Nephron (organoid): ENCODE measurements at regions not wholly inside any gene's neighbourhood (a gene's known extent, or its start where the extent isn't known, plus 50 kb on each side); places are given as distances from the start of the nearest gene placed in this dataset.

Source experiments
- H3K27ac Mint-ChIP-seq, 3 experiments: 2 replicates each; pipeline ENCODE4 v1.8.0; 2020; ENCODE audit warnings: mixed read lengths in 3 of 3, mild to moderate bottlenecking in 2 of 3, moderate library complexity in 1 of 3
- H3K27me3 Mint-ChIP-seq: 2 replicates; pipeline ENCODE4 v1.8.0; 2021; ENCODE audit warnings: low read depth, mild to moderate bottlenecking, moderate library complexity, mixed read lengths
- H3K36me3 Mint-ChIP-seq: 2 replicates; pipeline ENCODE4 v1.8.0; 2020; ENCODE audit warnings: low read depth, mixed read lengths
- H3K4me1 Mint-ChIP-seq: 2 replicates; pipeline ENCODE4 v1.8.0; 2020; ENCODE audit warnings: mixed read lengths
- H3K4me3 Mint-ChIP-seq, 3 experiments: 2 replicates each; pipeline ENCODE4 v1.8.0; 2020; ENCODE audit warnings: mild to moderate bottlenecking in 3 of 3, mixed read lengths in 3 of 3, moderate library complexity in 2 of 3
- H3K9me3 Mint-ChIP-seq: 2 replicates; pipeline ENCODE4 v1.8.0; 2020; ENCODE audit warnings: mixed read lengths
- CTCF ChIP-seq, 3 experiments: fragments of 200-600 bp; sonication (generic); IDR thresholded peaks; one replicate each; pipeline ENCODE4 v1.5.0; 2021; ENCODE audit warnings: antibody characterized with exemption in 3 of 3; ENCODE audit not compliant: unreplicated experiment in 3 of 3

- H3K27ac Mint-ChIP-seq = no peak overlapping the region
- H3K4me3 Mint-ChIP-seq = no peak overlapping the region
- H3K9me3 Mint-ChIP-seq = no peaks in the 10 kb centered on the region
- no peak for TF ChIP-seq CTCF (IDR thresholded peaks at IDR 0.05; ENCODE audit: unreplicated experiment in 3 of 3)
- no peaks in the 10 kb centered on the region for H3K36me3 Mint-ChIP-seq
- H3K4me1 Mint-ChIP-seq = peaks cover 9% of the 10 kb centered on the region
- H3K27me3 Mint-ChIP-seq = no peaks in the 10 kb centered on the region
Observed at GRCh38 chr9:118422508-118422907, 718.3 kb downstream of the TLR4 start.

- H3K36me3 Mint-ChIP-seq = no peaks in the 10 kb centered on the region
- peaks cover 9% of the 10 kb centered on the region for H3K4me1 Mint-ChIP-seq
- H3K4me3 Mint-ChIP-seq = no peak overlapping the region
- H3K9me3 Mint-ChIP-seq = no peaks in the 10 kb centered on the region
- no peaks in the 10 kb centered on the region for H3K27me3 Mint-ChIP-seq
- H3K27ac Mint-ChIP-seq = no peak overlapping the region
- TF ChIP-seq CTCF (IDR thresholded peaks at IDR 0.05; ENCODE audit: unreplicated experiment in 3 of 3) = no peak
Observed at GRCh38 chr9:118423021-118423420, 718.8 kb downstream of the TLR4 start.

- Mint-ChIP-seq H3K4me1 (peaks cover 8% of the 10 kb centered on the region), H3K27me3 (no peaks in the 10 kb centered on the region), H3K4me3 (no peak overlapping the region), H3K9me3 (no peaks in the 10 kb centered on the region), H3K36me3 (no peaks in the 10 kb centered on the region), H3K27ac (no peak overlapping the region)
- no peak for TF ChIP-seq CTCF (IDR thresholded peaks at IDR 0.05; ENCODE audit: unreplicated experiment in 3 of 3)
Observed at GRCh38 chr9:118423721-118424120, 719.5 kb downstream of the TLR4 start.

- Mint-ChIP-seq H3K9me3 (no peaks in the 10 kb centered on the region), H3K27ac (no peak overlapping the region), H3K27me3 (no peaks in the 10 kb centered on the region), H3K4me3 (no peak overlapping the region), H3K4me1 (peaks cover 6% of the 10 kb centered on the region), H3K36me3 (no peaks in the 10 kb centered on the region)
- TF ChIP-seq CTCF (IDR thresholded peaks at IDR 0.05; ENCODE audit: unreplicated experiment in 3 of 3) = no peak
Observed at GRCh38 chr9:118426772-118427171, 722.6 kb downstream of the TLR4 start.

GRCh38 chr9:118438810-118439209 is 734.6 kb downstream of the TLR4 start:
- no peak overlapping the region for H3K27ac Mint-ChIP-seq
- TF ChIP-seq CTCF (IDR thresholded peaks at IDR 0.05; ENCODE audit: unreplicated experiment in 3 of 3) = no peak
- no peaks in the 10 kb centered on the region for H3K36me3 Mint-ChIP-seq

GRCh38 chr9:118439441-118439840 is 735.2 kb downstream of the TLR4 start:
- H3K9me3 Mint-ChIP-seq = no peaks in the 10 kb centered on the region
- H3K4me3 Mint-ChIP-seq = no peak overlapping the region
- H3K27me3 Mint-ChIP-seq = no peaks in the 10 kb centered on the region
- no peaks in the 10 kb centered on the region for H3K4me1 Mint-ChIP-seq
- no peak overlapping the region for H3K27ac Mint-ChIP-seq
- H3K36me3 Mint-ChIP-seq = no peaks in the 10 kb centered on the region
- no peak for TF ChIP-seq CTCF (IDR thresholded peaks at IDR 0.05; ENCODE audit: unreplicated experiment in 3 of 3)

More at GRCh38 chr9:118438810-118439209, 734.6 kb downstream of the TLR4 start:
- no peaks in the 10 kb centered on the region for H3K9me3 Mint-ChIP-seq
- H3K4me1 Mint-ChIP-seq = no peaks in the 10 kb centered on the region
- no peak overlapping the region for H3K4me3 Mint-ChIP-seq
- H3K27me3 Mint-ChIP-seq = no peaks in the 10 kb centered on the region
